ENCODE measurements at regions not wholly inside any gene's neighbourhood (a gene's known extent, or its start where the extent isn't known, plus 50 kb on each side); places are given as distances from the start of the nearest gene placed in this dataset.

DNA sequence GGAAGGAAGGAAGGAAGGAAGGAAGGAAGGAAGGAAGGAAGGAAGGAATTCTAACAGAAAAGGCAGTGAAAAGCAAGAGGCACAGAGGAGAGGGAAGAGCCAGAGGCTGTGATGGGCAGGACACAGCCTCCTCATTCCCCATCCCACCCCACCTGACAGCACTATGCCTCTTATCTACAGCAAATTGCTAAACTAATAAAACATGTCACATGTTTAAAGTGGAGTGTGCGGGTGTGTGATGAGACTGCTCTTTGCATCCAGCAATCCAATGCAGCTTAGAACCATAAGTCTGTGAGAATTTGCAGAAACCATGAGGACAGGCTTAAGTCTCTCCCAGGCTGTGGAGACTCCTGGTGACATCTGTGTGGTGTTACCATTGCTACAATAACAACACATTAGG is 108.4 kb upstream of the ALK start:
- H3K79me1 ChIP-seq (ENCODE audit: insufficient read depth, low read depth, low read length, poor library complexity, severe bottlenecking), result no peaks in the 10 kb centered on the region
- WGBS (ENCODE audit: extremely low coverage, insufficient read length, low lambda C conversion rate), result no CpG with 5 or more reads among the region's 1 CpG
- H4K8ac ChIP-seq (replicated peaks; ENCODE audit: insufficient read length, low read depth, low read length), result no peak overlapping the region
- H3T11ph ChIP-seq (ENCODE audit: low read length), result no peak overlapping the region
- no peak overlapping the region; a peak in 1 of 7 replicates for H3K27ac Mint-ChIP-seq
- H2BK20ac ChIP-seq (ENCODE audit: low read depth, low read length, poor library complexity, severe bottlenecking), result no peak overlapping the region
- no peak overlapping the region for H3K27ac ChIP-seq (ENCODE audit: insufficient read length, low read depth, low read length)
- H3K4me3 Mint-ChIP-seq, result no peak overlapping the region
- no peak overlapping the region for H2BK5ac ChIP-seq (ENCODE audit: insufficient read length, low read length)
- no peak overlapping the region for H4K5ac ChIP-seq (ENCODE audit: insufficient read length, low read depth, low read length)
- H3K27me3 ChIP-seq (ENCODE audit: insufficient read depth, low read length), result no peaks in the 10 kb centered on the region
- no peak overlapping the region for H3K4me2 ChIP-seq (ENCODE audit: insufficient read depth, insufficient read length, low read length)
- H2BK15ac ChIP-seq (ENCODE audit: low read depth, low read length), result no peak overlapping the region
- H3K4ac ChIP-seq (ENCODE audit: low read depth, low read length), result no peak overlapping the region
- no peaks in the 10 kb centered on the region for H3K79me2 ChIP-seq (ENCODE audit: insufficient read depth, low read length)
- no peaks in the 10 kb centered on the region for H3K9me3 ChIP-seq (ENCODE audit: control insufficient read depth, low read depth, low read length)
- H3K18ac ChIP-seq (ENCODE audit: insufficient read length, low read depth, low read length), result no peak overlapping the region
- no peak overlapping the region for H2BK12ac ChIP-seq (ENCODE audit: insufficient read length, low read depth, low read length)
- H2AFZ ChIP-seq (ENCODE audit: low read length), result no peak overlapping the region
- no peak overlapping the region for H2BK120ac ChIP-seq (ENCODE audit: low read depth, low read length, poor library complexity, severe bottlenecking)
- peaks cover 7% of the 10 kb centered on the region; the same call in 1 of the 2 replicates for H3K4me1 ChIP-seq (ENCODE audit: insufficient read depth, low read length)
- peaks cover 18 to 20% of the 10 kb centered on the region in 2 experiments for H3K4me1 Mint-ChIP-seq
- H3K36me3 Mint-ChIP-seq (ENCODE audit: insufficient read depth in 1 of 3, low read depth in 3 of 3), result no peaks in the 10 kb centered on the region
- DNase-seq, result no peak
- no peak overlapping the region for H3K14ac ChIP-seq (ENCODE audit: insufficient read depth, low read length)
- no peaks in the 10 kb centered on the region for H4K20me1 ChIP-seq (ENCODE audit: control insufficient read depth, insufficient read depth, insufficient read length)
- peaks cover 11% of the 10 kb centered on the region for H3K27me3 Mint-ChIP-seq (ENCODE audit: low read depth)
- H4K91ac ChIP-seq (ENCODE audit: insufficient read length, low read depth, low read length), result no peak overlapping the region
- H3K23ac ChIP-seq (ENCODE audit: insufficient read length, low read depth, low read length), result no peak overlapping the region
- H2AK5ac ChIP-seq (ENCODE audit: insufficient read length, low read length), result no peak overlapping the region
- H3K23me2 ChIP-seq (ENCODE audit: insufficient read length, low read depth, low read length, poor library complexity, severe bottlenecking), result no peaks in the 10 kb centered on the region
- H3K9me3 Mint-ChIP-seq, result no peaks in the 10 kb centered on the region; a peak in 1 of 5 replicates
- no peak for TF ChIP-seq CTCF (conservative IDR thresholded peaks at IDR 0.05)
- no peak overlapping the region for H3K56ac ChIP-seq (ENCODE audit: insufficient read length, low read depth, low read length)
- no peak overlapping the region for H3K9ac ChIP-seq (ENCODE audit: extremely low read depth, insufficient read length, low read length)
